ENCODE measurements at regions not wholly inside any gene's neighbourhood (a gene's known extent, or its start where the extent isn't known, plus 50 kb on each side); places are given as distances from the start of the nearest gene placed in this dataset.

- no peak for TF ChIP-seq CTCF (IDR thresholded peaks at IDR 0.05; ENCODE audit: extremely low read depth, missing control alignments)
Measured at GRCh38 chr14:96631621-96632362, 129.6 kb downstream of the PAPOLA start.

GRCh38 chr14:96632363-96632758 is 130.2 kb downstream of the PAPOLA start:
- TF ChIP-seq CTCF (IDR thresholded peaks at IDR 0.05; ENCODE audit: extremely low read depth, missing control alignments): no peak
- DNase-seq (ENCODE audit: low spot score): no peak

More at GRCh38 chr14:96631621-96632362, 129.6 kb downstream of the PAPOLA start:
- DNase-seq (ENCODE audit: low spot score): peak; percentile 0

GRCh38 chr14:96633096-96633495 is 130.9 kb downstream of the PAPOLA start:
- no peak for DNase-seq (ENCODE audit: low spot score)
- TF ChIP-seq CTCF (IDR thresholded peaks at IDR 0.05; ENCODE audit: extremely low read depth, missing control alignments): no peak

- DNase-seq (ENCODE audit: low spot score): no peak
- no peak for TF ChIP-seq CTCF (IDR thresholded peaks at IDR 0.05; ENCODE audit: extremely low read depth, missing control alignments)
Measured at GRCh38 chr14:96634481-96634880, 132.3 kb downstream of the PAPOLA start.

GRCh38 chr14:96634896-96635295 is 132.7 kb downstream of the PAPOLA start:
- no peak for TF ChIP-seq CTCF (IDR thresholded peaks at IDR 0.05; ENCODE audit: extremely low read depth, missing control alignments)
- DNase-seq (ENCODE audit: low spot score): no peak

- no peak for TF ChIP-seq CTCF (IDR thresholded peaks at IDR 0.05; ENCODE audit: extremely low read depth, missing control alignments)
- no peak for DNase-seq (ENCODE audit: low spot score)
Measured at GRCh38 chr14:96635850-96636249, 133.7 kb downstream of the PAPOLA start.

GRCh38 chr14:96637521-96637920 is 135.3 kb downstream of the PAPOLA start:
- TF ChIP-seq CTCF (IDR thresholded peaks at IDR 0.05; ENCODE audit: extremely low read depth, missing control alignments): no peak
- no peak for DNase-seq (ENCODE audit: low spot score)

Measured in GM20000 (cell line).